Large intestine (tissue), 3 donors: ENCODE measurements at regions not wholly inside any gene's neighbourhood (a gene's known extent, or its start where the extent isn't known, plus 50 kb on each side); places are given as distances from the start of the nearest gene placed in this dataset.

Source experiments
- DNase-seq, 2 donors: peaks; one replicate each; pipeline versions ENCODE4 v3.0.0 to v3.0.0-alpha.2; 2013
- H3K27ac ChIP-seq: one replicate; pipeline ENCODE4 v1.5.1; 2013; ENCODE audit warnings: low read length
- H3K27me3 ChIP-seq: 2 replicates; pipeline ENCODE4 v1.6.1; 2013; ENCODE audit warnings: low read length; ENCODE audit not compliant: control insufficient read depth, insufficient read depth
- H3K36me3 ChIP-seq: 2 replicates; pipeline ENCODE4 v1.6.1; 2013; ENCODE audit warnings: low read length; ENCODE audit not compliant: control insufficient read depth, insufficient read depth
- H3K4me1 ChIP-seq: one replicate; pipeline ENCODE4 v1.6.1; 2013; ENCODE audit warnings: low read length; ENCODE audit not compliant: control insufficient read depth, insufficient read depth
- H3K4me3 ChIP-seq: one replicate; pipeline ENCODE4 v1.5.1; 2013; ENCODE audit warnings: low read length
- H3K9me3 ChIP-seq: one replicate; pipeline ENCODE4 v1.6.1; 2013; ENCODE audit warnings: mild to moderate bottlenecking, low read depth, low read length, moderate library complexity; ENCODE audit not compliant: control insufficient read depth
- WGBS: methylation state at CpG from one replicate; pipeline ENCODE4 v1.1.5; 2013; ENCODE audit warnings: low lambda C conversion rate; ENCODE audit not compliant: insufficient coverage; 5-methylcytosine and 5-hydroxymethylcytosine counted together

DNA sequence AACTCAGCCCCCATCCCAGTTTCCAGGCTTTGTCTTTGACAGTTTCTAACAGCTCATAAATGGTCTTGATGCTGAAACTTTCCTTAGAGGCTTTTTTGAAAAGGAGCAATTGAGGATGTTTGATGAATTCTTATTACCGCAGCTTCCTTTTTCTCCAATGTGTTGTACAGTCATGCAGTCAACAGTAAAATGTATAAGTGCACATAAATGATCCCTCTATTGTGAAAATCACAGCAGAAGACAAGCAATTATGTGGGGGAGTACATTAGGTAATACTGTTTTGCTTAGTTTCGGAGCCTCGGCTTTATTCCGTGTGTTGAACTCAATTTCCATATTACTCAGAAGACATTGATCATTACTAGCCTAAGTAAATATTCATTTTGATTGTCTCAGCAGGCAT, 673.7 kb downstream of the CDH8 start:
- 100% methylated on average over 3 of the region's 4 CpGs for WGBS
- H3K4me1 ChIP-seq = no peaks in the 10 kb centered on the region
- no peak overlapping the region for H3K4me3 ChIP-seq
- no peak overlapping the region for H3K27ac ChIP-seq
- H3K36me3 ChIP-seq = no peaks in the 10 kb centered on the region
- H3K9me3 ChIP-seq = no peaks in the 10 kb centered on the region
- no peak for DNase-seq
- H3K27me3 ChIP-seq = no peaks in the 10 kb centered on the region

DNA sequence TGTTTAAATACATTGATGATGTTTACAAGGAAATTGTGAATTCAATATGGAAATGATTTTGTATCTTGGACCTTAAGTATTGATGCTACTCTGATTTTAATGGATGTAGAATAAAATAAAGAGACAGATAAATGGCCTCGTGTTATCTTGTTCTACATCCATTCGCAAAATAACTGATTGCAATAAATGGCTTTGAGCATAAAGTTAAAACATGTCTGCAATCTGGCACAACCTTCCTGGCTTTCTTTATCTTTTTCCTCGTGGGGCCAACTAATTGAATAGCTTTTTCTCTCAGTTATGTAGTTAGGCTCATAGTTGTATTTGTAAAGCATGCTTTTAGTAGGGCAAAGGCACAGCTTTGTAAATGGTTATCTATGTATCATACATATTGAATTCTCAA, 691.4 kb downstream of the CDH8 start:
- no peaks in the 10 kb centered on the region for H3K9me3 ChIP-seq
- 33% methylated on average over 1 of the region's 3 CpGs for WGBS
- no peaks in the 10 kb centered on the region for H3K36me3 ChIP-seq
- H3K27me3 ChIP-seq = no peaks in the 10 kb centered on the region
- H3K27ac ChIP-seq = no peak overlapping the region
- no peak overlapping the region for H3K4me3 ChIP-seq
- H3K4me1 ChIP-seq = no peaks in the 10 kb centered on the region
- no peak for DNase-seq

DNA sequence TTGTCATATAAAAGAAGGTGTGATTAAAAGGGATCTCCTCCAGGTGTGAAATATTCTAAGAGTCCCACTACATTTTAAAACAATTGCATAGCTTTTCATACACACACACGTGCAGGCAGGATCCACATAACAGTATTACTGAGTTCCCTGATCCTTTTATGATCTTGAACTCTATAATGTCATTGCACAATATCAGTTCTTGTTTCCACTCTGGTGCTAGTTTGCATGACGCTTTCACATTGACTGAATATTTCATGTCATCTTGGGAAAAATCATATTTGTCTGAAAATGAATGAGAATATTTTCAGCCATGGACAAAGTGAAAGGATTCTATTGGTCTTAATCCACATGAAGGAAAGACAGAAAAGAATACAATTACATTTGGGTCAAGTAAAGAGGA, 703.8 kb downstream of the CDH8 start:
- H3K4me3 ChIP-seq = no peak overlapping the region
- DNase-seq = no peak
- no peaks in the 10 kb centered on the region for H3K27me3 ChIP-seq
- no peaks in the 10 kb centered on the region for H3K9me3 ChIP-seq
- no peaks in the 10 kb centered on the region for H3K36me3 ChIP-seq
- H3K27ac ChIP-seq = no peak overlapping the region
- WGBS = no CpG with 5 or more reads among the region's 2 CpGs
- H3K4me1 ChIP-seq = no peaks in the 10 kb centered on the region

DNA sequence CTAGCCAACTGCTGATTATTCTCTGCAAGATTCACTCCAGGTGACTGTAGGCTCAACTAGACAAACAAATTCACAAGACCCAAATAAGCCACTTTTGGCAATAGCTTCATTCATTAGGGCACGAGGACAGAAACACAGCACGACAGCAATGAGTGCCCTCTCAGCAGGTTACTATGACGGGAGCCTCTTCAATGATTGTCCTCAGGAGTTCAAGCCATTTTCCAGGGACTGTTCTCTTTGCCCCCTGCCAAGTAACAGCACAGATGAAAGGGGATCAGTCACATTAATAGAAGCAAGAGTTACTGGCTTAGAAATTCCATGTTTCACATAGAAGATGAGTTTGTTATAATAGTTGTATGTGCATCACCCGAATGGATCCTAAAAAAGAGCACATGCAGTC, 712.2 kb downstream of the CDH8 start:
- no peak overlapping the region for H3K4me3 ChIP-seq
- no peaks in the 10 kb centered on the region for H3K36me3 ChIP-seq
- peaks cover 3% of the 10 kb centered on the region for H3K9me3 ChIP-seq
- no peak overlapping the region for H3K27ac ChIP-seq
- DNase-seq = no peak
- H3K4me1 ChIP-seq = no peaks in the 10 kb centered on the region
- no peaks in the 10 kb centered on the region for H3K27me3 ChIP-seq
- WGBS = no CpG with 5 or more reads among the region's 4 CpGs

DNA sequence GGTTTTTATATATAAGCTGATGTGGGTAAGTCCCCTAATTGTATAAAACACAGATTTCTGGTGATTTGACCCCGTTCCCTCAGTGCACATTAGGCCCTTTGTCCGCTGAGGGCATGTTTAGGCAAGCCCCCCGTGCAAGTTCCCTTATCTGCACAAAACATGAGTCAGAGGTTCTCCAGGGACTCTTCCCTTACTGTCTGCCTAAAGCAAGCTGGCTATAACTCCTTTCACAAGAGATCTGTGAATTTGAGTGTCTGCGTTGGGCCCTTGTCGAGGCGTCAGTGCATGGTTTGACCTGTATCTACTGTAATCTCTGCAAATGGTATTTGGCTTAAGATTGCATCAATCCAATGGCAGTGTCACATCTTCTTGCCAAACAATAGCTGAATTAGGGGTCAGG, 712.8 kb downstream of the CDH8 start:
- no peaks in the 10 kb centered on the region for H3K4me1 ChIP-seq
- H3K4me3 ChIP-seq = no peak overlapping the region
- no peak for DNase-seq
- no peaks in the 10 kb centered on the region for H3K27me3 ChIP-seq
- H3K27ac ChIP-seq = no peak overlapping the region
- peaks cover 3% of the 10 kb centered on the region for H3K9me3 ChIP-seq
- WGBS = no CpG with 5 or more reads among the region's 6 CpGs
- H3K36me3 ChIP-seq = no peaks in the 10 kb centered on the region

DNA sequence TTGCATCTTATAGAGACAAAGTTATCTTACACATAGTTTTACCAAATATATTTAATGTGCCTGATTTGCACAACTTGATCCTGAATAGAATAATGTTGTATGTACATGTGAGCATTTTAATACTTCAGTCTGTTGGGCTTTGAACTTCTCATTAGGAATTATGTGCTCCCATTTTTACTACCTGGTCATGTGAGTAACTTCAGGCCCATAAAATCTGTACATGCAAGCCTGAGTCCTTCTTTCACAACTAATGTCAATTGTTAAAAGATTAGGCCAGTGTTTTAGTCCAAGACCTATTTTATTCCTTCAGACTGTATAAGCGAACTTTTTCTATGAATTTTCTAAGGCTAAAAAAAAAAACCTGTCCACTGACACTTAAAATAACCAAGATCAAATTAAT, 715.4 kb downstream of the CDH8 start:
- H3K4me1 ChIP-seq = no peaks in the 10 kb centered on the region
- H3K9me3 ChIP-seq = peaks cover 6% of the 10 kb centered on the region
- H3K36me3 ChIP-seq = no peaks in the 10 kb centered on the region
- no peaks in the 10 kb centered on the region for H3K27me3 ChIP-seq
- no CpG with 5 or more reads among the region's 1 CpG for WGBS
- H3K27ac ChIP-seq = no peak overlapping the region
- no peak overlapping the region for H3K4me3 ChIP-seq
- DNase-seq = peak; percentile 58 to 65

DNA sequence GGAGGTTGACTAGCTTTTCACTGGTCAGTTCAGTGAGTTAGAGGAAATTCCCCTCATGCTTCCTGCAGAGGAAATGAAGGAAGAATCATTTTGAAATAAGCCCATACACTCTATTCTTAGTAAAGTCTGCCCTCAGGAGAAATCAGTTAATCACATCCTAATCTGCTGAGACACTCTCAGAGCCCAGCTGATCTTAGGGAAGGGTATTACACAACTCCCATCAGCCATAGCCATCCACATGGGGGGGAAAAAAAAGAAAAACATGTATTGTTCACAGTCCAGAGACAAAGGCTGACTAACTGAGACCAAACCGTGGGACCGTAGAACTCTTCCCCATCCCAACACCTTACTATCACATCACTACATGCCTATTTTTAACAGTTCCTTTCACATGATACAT, 722.3 kb downstream of the CDH8 start:
- no peaks in the 10 kb centered on the region for H3K36me3 ChIP-seq
- no peak overlapping the region for H3K27ac ChIP-seq
- peaks cover 3% of the 10 kb centered on the region for H3K9me3 ChIP-seq
- no peak for DNase-seq
- H3K4me3 ChIP-seq = no peak overlapping the region
- WGBS = 73% methylated on average over 2 of the region's 2 CpGs
- no peaks in the 10 kb centered on the region for H3K4me1 ChIP-seq
- H3K27me3 ChIP-seq = no peaks in the 10 kb centered on the region

DNA sequence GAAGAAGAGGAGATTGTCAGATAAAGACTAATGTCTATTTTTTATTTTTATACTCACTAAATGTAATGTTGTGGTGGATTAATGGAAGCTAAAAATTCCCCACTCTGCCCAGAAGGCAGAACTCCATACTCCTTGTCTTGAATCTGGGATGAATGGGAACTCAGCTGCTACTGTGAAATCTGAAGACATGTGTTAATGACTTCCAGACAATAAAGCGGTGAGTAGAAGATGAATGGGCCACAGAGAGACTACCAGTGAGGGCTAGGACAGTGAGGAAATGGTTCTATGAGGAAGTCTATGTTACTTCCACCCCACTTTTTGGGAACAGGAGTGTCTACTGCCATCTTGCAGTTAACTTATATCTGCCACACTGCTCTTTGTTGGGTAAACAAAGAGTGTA, 726.9 kb downstream of the CDH8 start:
- H3K9me3 ChIP-seq = no peaks in the 10 kb centered on the region
- H3K4me3 ChIP-seq = no peak overlapping the region
- no CpG with 5 or more reads among the region's 1 CpG for WGBS
- no peaks in the 10 kb centered on the region for H3K4me1 ChIP-seq
- H3K27ac ChIP-seq = no peak overlapping the region
- H3K27me3 ChIP-seq = no peaks in the 10 kb centered on the region
- no peaks in the 10 kb centered on the region for H3K36me3 ChIP-seq
- no peak for DNase-seq

DNA sequence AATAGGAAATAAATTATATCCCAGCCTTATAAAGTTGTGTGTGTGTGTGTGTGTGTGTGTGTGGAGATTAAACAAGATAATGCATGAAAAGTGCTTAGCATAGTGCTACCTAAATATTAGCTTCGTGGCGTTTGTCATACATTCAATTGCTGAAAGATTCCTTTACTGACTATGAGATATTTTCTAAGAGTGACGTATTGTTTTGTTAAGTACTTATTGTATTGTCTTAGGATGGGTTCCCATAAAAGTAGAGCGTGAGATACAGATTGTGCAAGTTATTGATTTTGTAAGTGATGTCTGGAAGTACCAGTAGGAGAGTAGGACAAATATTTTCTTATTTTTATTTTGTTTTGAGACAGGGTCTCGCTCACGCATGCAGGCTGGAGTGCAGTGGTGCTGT, 730.0 kb downstream of the CDH8 start:
- WGBS = 100% methylated on average over 2 of the region's 6 CpGs

DNA sequence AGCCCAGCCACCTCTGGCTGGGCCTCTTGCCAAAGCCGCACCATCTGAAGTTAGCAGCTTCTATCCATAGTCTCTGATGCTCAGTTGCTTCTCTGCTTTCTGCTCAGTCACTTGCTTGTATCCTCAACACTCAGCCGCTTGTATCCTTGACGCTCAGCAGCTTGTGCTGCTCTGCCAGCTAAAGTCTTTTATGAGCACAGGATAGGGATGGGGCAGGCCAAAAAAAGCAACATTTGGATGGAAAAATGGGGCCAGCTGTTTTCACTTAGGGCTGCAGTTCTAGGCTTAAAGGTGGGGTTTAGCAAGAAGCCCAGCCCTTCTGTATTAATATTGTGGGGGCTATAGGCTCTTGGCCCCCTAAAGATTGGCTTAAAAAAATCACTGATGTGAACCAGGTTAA, 739.4 kb downstream of the CDH8 start:
- WGBS = no CpG with 5 or more reads among the region's 3 CpGs
- H3K27me3 ChIP-seq = no peaks in the 10 kb centered on the region
- no peak overlapping the region for H3K27ac ChIP-seq
- no peaks in the 10 kb centered on the region for H3K36me3 ChIP-seq
- H3K4me1 ChIP-seq = no peaks in the 10 kb centered on the region
- H3K9me3 ChIP-seq = no peaks in the 10 kb centered on the region
- no peak overlapping the region for H3K4me3 ChIP-seq
- DNase-seq = no peak

More for the DNA sequence above, 730.0 kb downstream of the CDH8 start:
- Histone ChIP-seq H3K9me3 (no peaks in the 10 kb centered on the region), H3K4me3 (no peak overlapping the region), H3K27ac (no peak overlapping the region), H3K36me3 (no peaks in the 10 kb centered on the region), H3K4me1 (no peaks in the 10 kb centered on the region), H3K27me3 (no peaks in the 10 kb centered on the region)
- no peak for DNase-seq

DNA sequence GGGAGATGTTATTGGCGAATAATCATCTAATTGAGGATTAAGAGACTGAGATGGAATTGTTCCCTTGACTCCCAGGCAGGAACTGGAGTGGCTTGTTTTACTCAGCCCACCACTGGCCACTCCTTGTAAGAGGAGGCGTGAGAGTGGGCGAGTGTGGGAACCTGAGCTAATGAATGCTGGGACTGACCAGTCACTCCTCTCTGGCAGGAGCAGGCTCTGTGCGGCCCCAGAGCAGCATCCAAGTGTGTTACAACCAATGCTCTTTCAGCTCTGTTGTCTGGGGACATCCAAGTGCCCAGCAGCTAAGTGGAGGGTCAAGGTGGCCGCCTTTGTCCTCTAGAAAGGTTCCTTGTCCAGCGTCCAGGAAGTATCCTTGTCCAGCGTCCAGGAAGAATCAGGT, 739.9 kb downstream of the CDH8 start:
- WGBS = no CpG with 5 or more reads among the region's 7 CpGs
- Histone ChIP-seq H3K4me1 (no peaks in the 10 kb centered on the region), H3K4me3 (no peak overlapping the region), H3K27me3 (no peaks in the 10 kb centered on the region), H3K36me3 (no peaks in the 10 kb centered on the region), H3K27ac (no peak overlapping the region), H3K9me3 (no peaks in the 10 kb centered on the region)
- DNase-seq = no peak
